ENCODE measurements at regions not wholly inside any gene's neighbourhood (a gene's known extent, or its start where the extent isn't known, plus 50 kb on each side); places are given as distances from the start of the nearest gene placed in this dataset.

- no peak overlapping the region for H3K4me3 ChIP-seq (ENCODE audit: control insufficient read depth, low read depth, low read length)
- TF ChIP-seq, protein P1, sequence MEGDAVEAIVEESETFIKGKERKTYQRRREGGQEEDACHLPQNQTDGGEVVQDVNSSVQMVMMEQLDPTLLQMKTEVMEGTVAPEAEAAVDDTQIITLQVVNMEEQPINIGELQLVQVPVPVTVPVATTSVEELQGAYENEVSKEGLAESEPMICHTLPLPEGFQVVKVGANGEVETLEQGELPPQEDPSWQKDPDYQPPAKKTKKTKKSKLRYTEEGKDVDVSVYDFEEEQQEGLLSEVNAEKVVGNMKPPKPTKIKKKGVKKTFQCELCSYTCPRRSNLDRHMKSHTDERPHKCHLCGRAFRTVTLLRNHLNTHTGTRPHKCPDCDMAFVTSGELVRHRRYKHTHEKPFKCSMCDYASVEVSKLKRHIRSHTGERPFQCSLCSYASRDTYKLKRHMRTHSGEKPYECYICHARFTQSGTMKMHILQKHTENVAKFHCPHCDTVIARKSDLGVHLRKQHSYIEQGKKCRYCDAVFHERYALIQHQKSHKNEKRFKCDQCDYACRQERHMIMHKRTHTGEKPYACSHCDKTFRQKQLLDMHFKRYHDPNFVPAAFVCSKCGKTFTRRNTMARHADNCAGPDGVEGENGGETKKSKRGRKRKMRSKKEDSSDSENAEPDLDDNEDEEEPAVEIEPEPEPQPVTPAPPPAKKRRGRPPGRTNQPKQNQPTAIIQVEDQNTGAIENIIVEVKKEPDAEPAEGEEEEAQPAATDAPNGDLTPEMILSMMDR (IDR thresholded peaks at IDR 0.05; ENCODE audit: control insufficient read depth, insufficient read depth, low read depth, low read length, missing control alignments) = no peak
- no peak for DNase-seq (ENCODE audit: low read depth)
Measured at GRCh38 chr1:214740471-214740870, 137.5 kb downstream of the CENPF start.

DNA sequence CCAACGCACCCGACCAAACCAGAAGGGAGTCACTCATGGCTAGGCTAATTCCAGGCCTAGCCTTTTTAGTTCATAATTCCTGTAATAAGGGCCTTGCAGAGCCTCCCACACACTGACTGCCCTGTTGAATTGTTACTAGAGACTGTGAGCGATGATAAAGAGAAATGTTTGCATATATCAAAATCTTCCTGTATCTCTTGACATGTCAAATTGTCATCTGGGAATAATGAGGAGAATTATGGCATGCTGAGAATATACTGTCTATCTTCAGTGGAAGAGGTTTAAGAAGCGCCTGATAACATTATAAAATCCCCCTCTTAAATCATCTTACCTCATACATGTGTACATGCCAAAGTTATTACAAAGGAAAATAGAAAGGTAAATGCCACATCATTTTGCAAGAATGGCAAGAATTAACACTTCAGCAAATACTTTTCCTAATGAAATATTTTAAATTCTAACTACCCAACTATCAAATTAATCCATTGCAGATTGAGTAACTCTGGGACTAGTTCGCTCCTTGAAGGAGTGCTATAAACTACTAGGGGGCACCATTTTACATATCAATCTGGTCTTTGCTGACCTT is 144.1 kb downstream of the CENPF start:
- no peak for DNase-seq (ENCODE audit: low read depth)
- TF ChIP-seq, protein P1 (IDR thresholded peaks at IDR 0.05; ENCODE audit: control insufficient read depth, insufficient read depth, low read depth, low read length, missing control alignments) = no peak
- no peak overlapping the region for H3K4me3 ChIP-seq (ENCODE audit: control insufficient read depth, low read depth, low read length)

DNA sequence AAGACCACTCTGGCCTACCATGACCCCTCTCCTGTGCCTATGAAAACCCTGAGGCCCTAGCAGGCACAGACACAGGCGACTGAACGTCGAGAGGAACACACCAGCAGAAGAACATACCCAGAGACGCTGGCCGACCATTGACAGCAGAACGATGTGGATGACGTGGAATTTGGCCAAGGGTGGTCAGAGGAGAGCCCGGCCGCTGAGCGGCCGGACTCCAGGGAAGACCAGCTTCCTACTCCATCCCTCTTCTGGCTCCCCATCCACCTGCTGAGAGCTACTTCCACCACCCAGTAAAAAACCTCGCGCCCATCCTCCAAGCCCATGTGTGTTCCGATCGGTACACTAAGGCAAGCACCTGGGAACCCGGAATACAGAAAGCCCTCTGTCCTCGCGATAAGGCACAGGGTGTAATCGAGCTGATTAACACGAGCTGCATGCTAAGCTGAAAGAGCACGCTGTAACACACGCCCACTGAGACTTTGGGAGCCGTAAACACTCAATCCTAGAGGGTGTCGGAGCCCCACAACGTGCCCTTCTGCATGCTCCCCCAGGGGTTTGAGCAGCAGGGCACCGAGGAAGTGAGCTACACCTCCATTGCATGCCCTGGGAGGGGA is 150.3 kb downstream of the CENPF start:
- DNase-seq (ENCODE audit: low read depth) = no peak
- TF ChIP-seq, protein P1 (IDR thresholded peaks at IDR 0.05; ENCODE audit: control insufficient read depth, insufficient read depth, low read depth, low read length, missing control alignments) = no peak
- no peak overlapping the region for H3K4me3 ChIP-seq (ENCODE audit: control insufficient read depth, low read depth, low read length)

DNA sequence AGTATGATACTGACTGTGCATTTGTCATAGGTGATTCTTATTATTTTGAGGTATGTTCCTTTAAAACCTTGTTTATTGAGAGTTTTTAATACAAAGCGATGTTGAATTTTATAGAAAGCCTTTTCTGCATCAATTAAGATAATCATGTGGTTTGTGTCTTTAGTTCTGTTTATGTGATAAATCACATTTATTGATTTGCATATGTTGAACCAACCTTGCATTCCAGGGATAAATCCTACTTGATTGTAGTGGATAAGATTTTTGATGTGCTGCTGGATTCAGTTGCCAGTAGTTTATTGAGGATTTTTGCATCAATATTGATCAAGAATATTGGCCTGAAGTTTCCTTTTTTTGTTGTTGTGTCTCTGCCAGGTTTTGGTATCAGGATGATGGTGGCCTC is 158.0 kb downstream of the CENPF start:
- no peak overlapping the region for H3K4me3 ChIP-seq (ENCODE audit: control insufficient read depth, low read depth, low read length)
- TF ChIP-seq, protein P1 (IDR thresholded peaks at IDR 0.05; ENCODE audit: control insufficient read depth, insufficient read depth, low read depth, low read length, missing control alignments) = no peak

DNA sequence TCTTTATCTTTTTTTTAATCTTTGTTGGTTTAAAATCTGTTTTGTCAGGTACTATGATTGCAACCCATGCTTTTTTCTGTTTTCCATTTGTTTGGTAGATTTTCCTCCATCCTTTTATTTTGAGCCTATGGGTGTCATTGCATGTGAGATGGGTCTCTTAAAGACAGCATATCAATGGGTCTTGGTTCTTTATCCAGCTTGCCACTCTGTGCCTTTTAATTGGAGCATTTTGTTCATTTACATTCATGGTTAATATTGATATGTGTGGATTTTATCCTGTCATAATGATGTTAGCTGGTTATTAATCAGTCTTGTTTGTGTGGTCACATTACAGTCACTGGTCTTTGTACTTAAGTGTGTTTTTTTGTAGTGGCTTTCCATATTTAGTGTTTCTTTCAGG is 159.9 kb downstream of the CENPF start:
- TF ChIP-seq, protein P1 (IDR thresholded peaks at IDR 0.05; ENCODE audit: control insufficient read depth, insufficient read depth, low read depth, low read length, missing control alignments) = no peak
- no peak overlapping the region for H3K4me3 ChIP-seq (ENCODE audit: control insufficient read depth, low read depth, low read length)
- no peak for DNase-seq (ENCODE audit: low read depth)

More for the DNA sequence above, 158.0 kb downstream of the CENPF start:
- DNase-seq (ENCODE audit: low read depth) = no peak

DNA sequence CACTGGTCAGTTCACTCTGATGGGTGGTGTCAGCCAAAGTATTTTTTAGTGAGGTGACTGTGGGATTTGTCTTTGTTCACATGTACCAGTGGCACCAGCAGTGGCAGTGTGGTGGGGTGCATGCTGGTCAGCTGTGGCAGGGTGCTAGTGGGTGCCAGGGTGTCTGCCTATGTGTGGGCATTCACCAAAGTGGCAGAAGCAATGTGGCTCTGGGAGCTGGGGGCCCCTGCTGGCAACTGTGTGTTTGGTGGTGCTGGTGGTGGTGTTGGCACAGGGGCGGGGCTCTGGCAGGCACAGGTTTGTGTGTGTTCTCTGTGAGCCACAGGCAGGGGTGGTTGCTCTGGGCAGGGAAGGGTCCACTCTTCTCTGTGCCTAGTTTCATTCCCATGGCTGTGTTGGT is 161.5 kb downstream of the CENPF start:
- no peak overlapping the region for H3K4me3 ChIP-seq (ENCODE audit: control insufficient read depth, low read depth, low read length)
- no peak for DNase-seq (ENCODE audit: low read depth)
- TF ChIP-seq, protein P1 (IDR thresholded peaks at IDR 0.05; ENCODE audit: control insufficient read depth, insufficient read depth, low read depth, low read length, missing control alignments) = no peak
